HEK293 (cell line): ENCODE measurements at regions not wholly inside any gene's neighbourhood (a gene's known extent, or its start where the extent isn't known, plus 50 kb on each side); places are given as distances from the start of the nearest gene placed in this dataset.

Source experiments
- ZNF366 ChIP-seq: fragments of 450-650 bp; formaldehyde crosslinking; conservative IDR thresholded peaks from 2 replicates; pipeline ENCODE4 v1.5.1; 2016; ENCODE audit warnings: missing biosample characterization, missing genetic modification characterization
- ZNF548 ChIP-seq: fragments of 450-650 bp; formaldehyde crosslinking; IDR thresholded peaks from 2 replicates; pipeline ENCODE4 v1.5.1; 2016; ENCODE audit warnings: missing biosample characterization, missing genetic modification characterization

GRCh38 chr3:124530916-124531315 lies 199.3 kb upstream of the UMPS start:
- TF ChIP-seq ZNF366 (tag by site-specific recombination), result no peak
- TF ChIP-seq ZNF548 (tag by site-specific recombination), result no peak
